ENCODE measurements at regions not wholly inside any gene's neighbourhood (a gene's known extent, or its start where the extent isn't known, plus 50 kb on each side); places are given as distances from the start of the nearest gene placed in this dataset.
A peak's percentile ranks its signal among the peaks of the same experiment; 100 is the strongest.

- no peak for TF ChIP-seq MIER3 (CRISPR knock-in tag; IDR thresholded peaks at IDR 0.05; ENCODE audit: borderline replicate concordance)
- no peak for TF ChIP-seq CEBPB (IDR thresholded peaks at IDR 0.05; ENCODE audit: borderline replicate concordance, low read depth, low read length)
- TF ChIP-seq, protein P1, sequence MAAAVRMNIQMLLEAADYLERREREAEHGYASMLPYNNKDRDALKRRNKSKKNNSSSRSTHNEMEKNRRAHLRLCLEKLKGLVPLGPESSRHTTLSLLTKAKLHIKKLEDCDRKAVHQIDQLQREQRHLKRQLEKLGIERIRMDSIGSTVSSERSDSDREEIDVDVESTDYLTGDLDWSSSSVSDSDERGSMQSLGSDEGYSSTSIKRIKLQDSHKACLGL (CRISPR knock-in tag; IDR thresholded peaks at IDR 0.05), result no peak
- no peak for TF ChIP-seq ZNF780A (CRISPR knock-in tag; IDR thresholded peaks at IDR 0.05)
- no peak for TF ChIP-seq MXI1 (IDR thresholded peaks at IDR 0.05; ENCODE audit: borderline replicate concordance, low read depth, low read length)
- TF ChIP-seq KLF12 (CRISPR knock-in tag; IDR thresholded peaks at IDR 0.05; ENCODE audit: borderline replicate concordance), result no peak
Observed at GRCh38 chr1:191366686-191367085, 791.6 kb upstream of the RGS18 start (continued).

DNA sequence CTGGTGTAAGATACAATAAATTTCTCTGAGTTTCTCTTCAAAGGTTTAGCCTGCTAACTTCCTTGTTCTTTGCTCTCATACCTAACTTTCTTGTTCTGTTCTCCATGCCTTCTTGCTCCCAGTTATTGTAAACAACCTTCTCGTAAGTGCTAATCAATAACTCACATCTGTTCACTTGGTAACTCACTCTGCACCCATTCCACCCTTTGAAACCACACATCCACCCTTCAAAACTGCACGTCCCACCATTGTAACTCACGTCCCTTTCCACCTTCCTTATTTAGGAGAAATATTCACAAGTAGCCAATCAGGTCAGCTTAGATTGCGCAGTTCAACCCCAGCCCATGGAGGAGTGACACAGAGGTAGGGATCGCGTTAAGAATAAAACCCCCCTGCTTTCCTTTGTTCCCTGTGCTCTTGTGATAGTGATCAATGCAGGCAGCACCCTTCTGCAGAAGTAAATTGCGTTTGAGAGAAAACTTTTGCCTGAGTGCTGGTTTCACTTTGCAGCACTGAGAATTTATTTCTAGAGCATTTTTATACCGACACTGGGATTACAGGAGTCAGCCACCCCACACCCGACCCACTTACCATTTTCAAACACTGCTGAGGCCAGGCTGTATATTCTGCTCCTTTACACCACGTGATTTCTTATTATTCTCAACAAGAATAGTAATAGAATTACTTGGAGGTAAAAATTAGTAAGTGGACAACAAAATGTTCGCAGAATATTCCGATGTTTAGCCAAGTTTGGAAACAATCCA is 789.2 kb upstream of the RGS18 start:
- Histone ChIP-seq H3K4me3 (replicated peaks in 1 of 3; ENCODE audit: insufficient read depth in 1 of 3, low read depth in 2 of 3, low read length in 3 of 3) (no peak overlapping the region), H3K9me3 (ENCODE audit: low read length) (no peaks in the 10 kb centered on the region), H3K9ac (ENCODE audit: insufficient read depth, low read depth, low read length) (no peak overlapping the region), H3K4me1 (ENCODE audit: insufficient read depth, low read length) (no peaks in the 10 kb centered on the region), H3K79me2 (ENCODE audit: insufficient read depth, low read length) (no peaks in the 10 kb centered on the region), H3K27ac (ENCODE audit: extremely low read length, insufficient read depth, low read length) (no peak overlapping the region), H3K27me3 (ENCODE audit: control insufficient read depth in 1 of 2, insufficient read depth in 2 of 2, low read length in 2 of 2) (no peaks in the 10 kb centered on the region), H3K4me2 (ENCODE audit: low read depth, low read length) (no peak overlapping the region), H4K20me1 (ENCODE audit: insufficient read depth, low read length) (no peaks in the 10 kb centered on the region), H3K36me3 (replicated peaks in 1 of 2; ENCODE audit: control insufficient read depth in 1 of 2, insufficient read depth in 2 of 2, low read length in 2 of 2) (no peaks in the 10 kb centered on the region), H2AFZ (ENCODE audit: low read length) (no peak overlapping the region)
- FAIRE-seq (no peak), DNase-seq (ENCODE audit: low spot score) (no peak), ATAC-seq (peak; percentile 31; the same call in 1 of the 3 replicates)
- intact Hi-C loops (cut with micrococcal nuclease; ENCODE audit: unreplicated experiment) (no loop called here), in situ Hi-C loops (cut with HindIII; ENCODE audit: extremely low pct_ligation_motif_present, low pct_unique_long_range_greater_than_20kb) (no loop called here)
- 1% methylated on average over 12 of the region's 12 CpGs for WGBS (ENCODE audit: low lambda C conversion rate)
- ChIA-PET CTCF (ENCODE audit: low intra/inter-chr PET ratio, low total read pairs) (no interaction called here), POLR2A (no interaction called here)
- BruUV-seq (replicated peaks), result no TSS peak
- no peak for TF ChIP-seq ZNF775 (CRISPR knock-in tag; IDR thresholded peaks at IDR 0.05; ENCODE audit: borderline replicate concordance)
- TF ChIP-seq NFATC3 (CRISPR knock-in tag; IDR thresholded peaks at IDR 0.05), result no peak

Data from HepG2 (cell line).